ENCODE measurements at regions not wholly inside any gene's neighbourhood (a gene's known extent, or its start where the extent isn't known, plus 50 kb on each side); places are given as distances from the start of the nearest gene placed in this dataset.

GRCh38 chr3:88595026-88595425 is 445.3 kb downstream of the C3orf38 start:
- TF ChIP-seq ZNF610 (tag by site-specific recombination; IDR thresholded peaks at IDR 0.05; ENCODE audit: borderline replicate concordance) (no peak), ZNF747 (tag by site-specific recombination; IDR thresholded peaks at IDR 0.05) (no peak), ZNF24 (tag by site-specific recombination; IDR thresholded peaks at IDR 0.05) (no peak)

Data from HEK293 (cell line).